HCT116 (cell line): ENCODE measurements at regions not wholly inside any gene's neighbourhood (a gene's known extent, or its start where the extent isn't known, plus 50 kb on each side); places are given as distances from the start of the nearest gene placed in this dataset.

ENCODE experiments used
- EZH2 ChIP-seq: fragments of 200-600 bp; sonication (generic); IDR thresholded peaks from 2 replicates; pipeline ENCODE4 v1.6.1; 2017; ENCODE audit warnings: antibody characterized with exemption, mixed run types
- FOSL1 ChIP-seq: IDR thresholded peaks from 2 replicates; pipeline ENCODE4 v1.6.1; 2012; ENCODE audit warnings: low read depth
- POLR2A ChIP-seq: IDR thresholded peaks from 2 replicates; pipeline ENCODE4 v1.7.0; 2011; ENCODE audit warnings: borderline replicate concordance; ENCODE audit not compliant: insufficient read depth, insufficient read length; ENCODE audit errors: extremely low read depth
- POLR2AphosphoS5 ChIP-seq: IDR thresholded peaks from 2 replicates; pipeline ENCODE4 v1.6.1; 2011; ENCODE audit warnings: mild to moderate bottlenecking, low read depth, low read length, moderate library complexity
- RAD21 ChIP-seq: IDR thresholded peaks from 2 replicates; pipeline ENCODE4 v1.6.1; 2012; ENCODE audit warnings: low read depth, mild to moderate bottlenecking
- SIN3A ChIP-seq: IDR thresholded peaks from 2 replicates; pipeline ENCODE4 v1.6.1; 2012; ENCODE audit warnings: low read depth
- SP1 ChIP-seq: IDR thresholded peaks from 2 replicates; pipeline ENCODE4 v1.6.1; 2012; ENCODE audit warnings: low read depth
- SRF ChIP-seq: IDR thresholded peaks from 2 replicates; pipeline ENCODE4 v1.6.1; 2012; ENCODE audit warnings: low read depth
- YY1 ChIP-seq: IDR thresholded peaks from 2 replicates; pipeline ENCODE4 v1.6.1; 2011; ENCODE audit warnings: low read length, low read depth, moderate library complexity, mild to moderate bottlenecking; ENCODE audit not compliant: insufficient replicate concordance; ENCODE audit errors: extremely low read depth
- TF ChIP-seq, protein P1 (sequence below), 3 experiments: fragments of 200-600 bp in 1 of 3; sonication (generic) in 1 of 3; IDR thresholded peaks in 2 of 3; conservative IDR thresholded peaks in 1 of 3; 2 replicates each; pipeline ENCODE4 v1.5.1; 2012 to 2017; ENCODE audit warnings: low read depth in 2 of 3, low read length in 2 of 3, antibody characterized with exemption in 1 of 3, borderline replicate concordance in 1 of 3, control low read depth in 1 of 3, mild to moderate bottlenecking in 1 of 3, mixed read lengths in 1 of 3, mixed run types in 1 of 3, moderate library complexity in 1 of 3; ENCODE audit not compliant: insufficient read depth in 1 of 3
- TF ChIP-seq, protein P2 (sequence below): IDR thresholded peaks from 2 replicates; pipeline ENCODE4 v1.6.1; 2011; ENCODE audit warnings: mild to moderate bottlenecking, low read length, moderate library complexity; ENCODE audit not compliant: insufficient replicate concordance; ENCODE audit errors: extremely low read depth
- TF ChIP-seq, protein P3 (sequence below): IDR thresholded peaks from 2 replicates; pipeline ENCODE4 v1.6.1; 2012; ENCODE audit warnings: low read depth
- TF ChIP-seq, protein P4 (sequence below): IDR thresholded peaks from 2 replicates; pipeline ENCODE4 v1.6.1; 2012

DNA sequence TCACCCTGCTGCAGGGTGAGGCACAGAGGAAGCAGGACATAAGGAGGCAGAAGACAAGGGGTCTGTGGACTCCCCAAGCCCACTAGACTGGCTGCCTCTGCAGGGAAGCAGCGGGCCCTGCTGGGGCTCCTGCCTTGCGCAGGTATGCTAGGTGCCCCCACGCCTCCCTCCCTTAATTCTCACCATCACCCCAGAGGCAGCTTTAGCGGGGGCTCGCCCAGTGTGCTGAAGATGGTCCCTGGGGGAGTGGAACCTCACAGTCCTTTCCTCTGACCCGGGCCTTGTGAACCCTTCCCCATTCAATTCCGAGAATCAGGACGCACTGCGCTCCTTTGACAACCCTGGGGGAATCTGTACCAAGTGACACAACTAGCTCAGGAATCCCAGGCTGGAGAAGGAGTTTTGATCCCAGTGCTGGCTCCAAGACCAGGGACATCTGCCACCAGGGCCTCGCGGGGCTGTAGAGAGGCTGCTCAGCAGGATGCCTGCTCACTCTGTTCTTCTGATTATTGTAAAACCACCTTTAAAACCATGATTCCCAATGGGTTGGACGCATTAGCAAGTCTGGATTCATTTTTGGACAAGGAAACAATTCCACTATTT, 468.4 kb downstream of the TCERG1L start:
- TF ChIP-seq, protein P1, sequence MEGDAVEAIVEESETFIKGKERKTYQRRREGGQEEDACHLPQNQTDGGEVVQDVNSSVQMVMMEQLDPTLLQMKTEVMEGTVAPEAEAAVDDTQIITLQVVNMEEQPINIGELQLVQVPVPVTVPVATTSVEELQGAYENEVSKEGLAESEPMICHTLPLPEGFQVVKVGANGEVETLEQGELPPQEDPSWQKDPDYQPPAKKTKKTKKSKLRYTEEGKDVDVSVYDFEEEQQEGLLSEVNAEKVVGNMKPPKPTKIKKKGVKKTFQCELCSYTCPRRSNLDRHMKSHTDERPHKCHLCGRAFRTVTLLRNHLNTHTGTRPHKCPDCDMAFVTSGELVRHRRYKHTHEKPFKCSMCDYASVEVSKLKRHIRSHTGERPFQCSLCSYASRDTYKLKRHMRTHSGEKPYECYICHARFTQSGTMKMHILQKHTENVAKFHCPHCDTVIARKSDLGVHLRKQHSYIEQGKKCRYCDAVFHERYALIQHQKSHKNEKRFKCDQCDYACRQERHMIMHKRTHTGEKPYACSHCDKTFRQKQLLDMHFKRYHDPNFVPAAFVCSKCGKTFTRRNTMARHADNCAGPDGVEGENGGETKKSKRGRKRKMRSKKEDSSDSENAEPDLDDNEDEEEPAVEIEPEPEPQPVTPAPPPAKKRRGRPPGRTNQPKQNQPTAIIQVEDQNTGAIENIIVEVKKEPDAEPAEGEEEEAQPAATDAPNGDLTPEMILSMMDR (IDR thresholded peaks at IDR 0.05 in 2 of 3, conservative IDR thresholded peaks at IDR 0.05 in 1 of 3; ENCODE audit: borderline replicate concordance in 1 of 3, insufficient read depth in 1 of 3, low read depth in 2 of 3, low read length in 2 of 3), result no peak
- TF ChIP-seq POLR2A, result no peak
- TF ChIP-seq RAD21, result no peak
- TF ChIP-seq, protein P2, sequence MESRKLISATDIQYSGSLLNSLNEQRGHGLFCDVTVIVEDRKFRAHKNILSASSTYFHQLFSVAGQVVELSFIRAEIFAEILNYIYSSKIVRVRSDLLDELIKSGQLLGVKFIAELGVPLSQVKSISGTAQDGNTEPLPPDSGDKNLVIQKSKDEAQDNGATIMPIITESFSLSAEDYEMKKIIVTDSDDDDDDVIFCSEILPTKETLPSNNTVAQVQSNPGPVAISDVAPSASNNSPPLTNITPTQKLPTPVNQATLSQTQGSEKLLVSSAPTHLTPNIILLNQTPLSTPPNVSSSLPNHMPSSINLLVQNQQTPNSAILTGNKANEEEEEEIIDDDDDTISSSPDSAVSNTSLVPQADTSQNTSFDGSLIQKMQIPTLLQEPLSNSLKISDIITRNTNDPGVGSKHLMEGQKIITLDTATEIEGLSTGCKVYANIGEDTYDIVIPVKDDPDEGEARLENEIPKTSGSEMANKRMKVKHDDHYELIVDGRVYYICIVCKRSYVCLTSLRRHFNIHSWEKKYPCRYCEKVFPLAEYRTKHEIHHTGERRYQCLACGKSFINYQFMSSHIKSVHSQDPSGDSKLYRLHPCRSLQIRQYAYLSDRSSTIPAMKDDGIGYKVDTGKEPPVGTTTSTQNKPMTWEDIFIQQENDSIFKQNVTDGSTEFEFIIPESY, result no peak
- TF ChIP-seq, protein P3, sequence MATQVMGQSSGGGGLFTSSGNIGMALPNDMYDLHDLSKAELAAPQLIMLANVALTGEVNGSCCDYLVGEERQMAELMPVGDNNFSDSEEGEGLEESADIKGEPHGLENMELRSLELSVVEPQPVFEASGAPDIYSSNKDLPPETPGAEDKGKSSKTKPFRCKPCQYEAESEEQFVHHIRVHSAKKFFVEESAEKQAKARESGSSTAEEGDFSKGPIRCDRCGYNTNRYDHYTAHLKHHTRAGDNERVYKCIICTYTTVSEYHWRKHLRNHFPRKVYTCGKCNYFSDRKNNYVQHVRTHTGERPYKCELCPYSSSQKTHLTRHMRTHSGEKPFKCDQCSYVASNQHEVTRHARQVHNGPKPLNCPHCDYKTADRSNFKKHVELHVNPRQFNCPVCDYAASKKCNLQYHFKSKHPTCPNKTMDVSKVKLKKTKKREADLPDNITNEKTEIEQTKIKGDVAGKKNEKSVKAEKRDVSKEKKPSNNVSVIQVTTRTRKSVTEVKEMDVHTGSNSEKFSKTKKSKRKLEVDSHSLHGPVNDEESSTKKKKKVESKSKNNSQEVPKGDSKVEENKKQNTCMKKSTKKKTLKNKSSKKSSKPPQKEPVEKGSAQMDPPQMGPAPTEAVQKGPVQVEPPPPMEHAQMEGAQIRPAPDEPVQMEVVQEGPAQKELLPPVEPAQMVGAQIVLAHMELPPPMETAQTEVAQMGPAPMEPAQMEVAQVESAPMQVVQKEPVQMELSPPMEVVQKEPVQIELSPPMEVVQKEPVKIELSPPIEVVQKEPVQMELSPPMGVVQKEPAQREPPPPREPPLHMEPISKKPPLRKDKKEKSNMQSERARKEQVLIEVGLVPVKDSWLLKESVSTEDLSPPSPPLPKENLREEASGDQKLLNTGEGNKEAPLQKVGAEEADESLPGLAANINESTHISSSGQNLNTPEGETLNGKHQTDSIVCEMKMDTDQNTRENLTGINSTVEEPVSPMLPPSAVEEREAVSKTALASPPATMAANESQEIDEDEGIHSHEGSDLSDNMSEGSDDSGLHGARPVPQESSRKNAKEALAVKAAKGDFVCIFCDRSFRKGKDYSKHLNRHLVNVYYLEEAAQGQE, result no peak
- no peak for TF ChIP-seq SIN3A
- no peak for TF ChIP-seq YY1
- no peak for TF ChIP-seq FOSL1
- no peak for TF ChIP-seq POLR2AphosphoS5
- no peak for TF ChIP-seq EZH2
- TF ChIP-seq SRF, result no peak
- TF ChIP-seq SP1, result no peak
- TF ChIP-seq, protein P4, sequence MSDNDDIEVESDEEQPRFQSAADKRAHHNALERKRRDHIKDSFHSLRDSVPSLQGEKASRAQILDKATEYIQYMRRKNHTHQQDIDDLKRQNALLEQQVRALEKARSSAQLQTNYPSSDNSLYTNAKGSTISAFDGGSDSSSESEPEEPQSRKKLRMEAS, result no peak
